Endothelial cell of umbilical vein (primary cell): ENCODE measurements at regions not wholly inside any gene's neighbourhood (a gene's known extent, or its start where the extent isn't known, plus 50 kb on each side); places are given as distances from the start of the nearest gene placed in this dataset.

ENCODE experiments used
- BruUV-seq: library from RNA; stranded (reverse); fragments of 400-500 nt; replicated peaks from 2 replicates; lab custom pipeline; 2021; lab: Mats Ljungman, UMichigan
- CTCF ChIA-PET: fragments of 300-600, 350-600 bp; sonication (Branson Sonifier 250); formaldehyde crosslinking; loops from one replicate; lab custom pipeline; 2021; ENCODE audit warnings: antibody characterized with exemption, inconsistent platforms; lab: Charles Lee
- POLR2A ChIA-PET: fragments of 300-600, 350-600 bp; sonication (Branson Sonifier 250); formaldehyde crosslinking; loops from one replicate; lab custom pipeline; 2021; ENCODE audit warnings: antibody characterized with exemption, inconsistent platforms; lab: Charles Lee
- DNase-seq: peaks from one replicate; pipeline ENCODE4 v3.0.0-alpha.2; 2011; ENCODE audit warnings: low read depth, low spot score
- FAIRE-seq: peaks from 2 replicates; lab custom pipeline; 2011; peaks lifted over from hg19 to GRCh38; lab: Jason Lieb, UNC
- H2AFZ ChIP-seq: 2 replicates; pipeline ENCODE4 v1.6.0; 2012; ENCODE audit warnings: low read depth, low read length, control low read depth, inconsistent platforms
- H3K27ac ChIP-seq: 2 replicates; pipeline ENCODE4 v1.5.1; 2011; ENCODE audit warnings: low read depth, mild to moderate bottlenecking, control low read depth, low read length, moderate library complexity; ENCODE audit not compliant: insufficient read depth
- H3K27me3 ChIP-seq, 2 experiments: 2 replicates each; pipeline versions ENCODE4 v1.6.0 to v1.6.1; 2011; ENCODE audit warnings: low read length in 2 of 2, mixed read lengths in 1 of 2; ENCODE audit not compliant: control insufficient read depth in 2 of 2, insufficient read depth in 2 of 2
- H3K36me3 ChIP-seq, 2 experiments: 2 replicates in 1 of 2; 3 replicates in 1 of 2; pipeline ENCODE4 v1.5.1; 2011; ENCODE audit warnings: low read length in 2 of 2, mild to moderate bottlenecking in 1 of 2, moderate library complexity in 1 of 2; ENCODE audit not compliant: control insufficient read depth in 2 of 2, insufficient read depth in 2 of 2; ENCODE audit errors: extremely low read depth in 1 of 2
- H3K4me1 ChIP-seq: 3 replicates; pipeline ENCODE4 v1.5.1; 2011; ENCODE audit warnings: mild to moderate bottlenecking, low read length; ENCODE audit not compliant: control insufficient read depth, insufficient read depth; ENCODE audit errors: extremely low read depth
- H3K4me2 ChIP-seq: 2 replicates; pipeline ENCODE4 v1.6.1; 2011; ENCODE audit warnings: low read length, control low read depth, mixed read lengths; ENCODE audit not compliant: insufficient read depth
- H3K4me3 ChIP-seq, 3 experiments: fragments of 200-600 bp in 1 of 3; sonication (generic), shearing (Covaris generic) in 1 of 3; replicated peaks in 1 of 3; 2 replicates each; pipeline ENCODE4 v1.5.1; 2011 to 2016; ENCODE audit warnings: control low read depth in 3 of 3, low read length in 3 of 3, mild to moderate bottlenecking in 2 of 3, inconsistent platforms in 1 of 3, low read depth in 1 of 3, moderate library complexity in 1 of 3; ENCODE audit not compliant: insufficient read depth in 1 of 3
- H3K79me2 ChIP-seq: 2 replicates; pipeline ENCODE4 v1.6.0; 2012; ENCODE audit warnings: low read length, inconsistent platforms; ENCODE audit not compliant: control insufficient read depth, insufficient read depth
- H3K9ac ChIP-seq: replicated peaks from 2 replicates; pipeline ENCODE3; 2011; ENCODE audit warnings: low read length, control low read depth; ENCODE audit not compliant: insufficient read depth; ENCODE audit errors: extremely low read depth
- H3K9me1 ChIP-seq: replicated peaks from 3 replicates; pipeline ENCODE4 v1.6.0; 2011; ENCODE audit warnings: mild to moderate bottlenecking, low read length; ENCODE audit not compliant: control insufficient read depth, insufficient read depth; ENCODE audit errors: extremely low read depth
- H3K9me3 ChIP-seq: replicated peaks from 2 replicates; pipeline ENCODE4 v1.5.1; 2012; ENCODE audit warnings: low read length, inconsistent platforms; ENCODE audit not compliant: control insufficient read depth, insufficient read depth
- H4K20me1 ChIP-seq: replicated peaks from 2 replicates; pipeline ENCODE3; 2011; ENCODE audit warnings: mild to moderate bottlenecking, low read length; ENCODE audit not compliant: control insufficient read depth, insufficient read depth; ENCODE audit errors: extremely low read depth
- FOS ChIP-seq: IDR thresholded peaks from 2 replicates; pipeline ENCODE4 v1.6.1; 2011; ENCODE audit warnings: mild to moderate bottlenecking, low read length, moderate library complexity, borderline replicate concordance; ENCODE audit not compliant: insufficient read depth
- GATA2 ChIP-seq: IDR thresholded peaks from 2 replicates; pipeline ENCODE4 v1.7.0; 2011; ENCODE audit warnings: low read depth, mild to moderate bottlenecking, moderate library complexity, mixed read lengths, low read length; ENCODE audit not compliant: insufficient read length, insufficient read depth
- MYC ChIP-seq: IDR thresholded peaks from one replicate; pipeline ENCODE4 v1.6.1; 2011; ENCODE audit warnings: mild to moderate bottlenecking, low read depth, low read length
- POLR2A ChIP-seq: IDR thresholded peaks from 2 replicates; pipeline ENCODE4 v1.6.1; 2012; ENCODE audit warnings: low read depth, mild to moderate bottlenecking, control low read depth, low read length
- dilution Hi-C: fragments of 300-500 bp; cut with MboI; formaldehyde crosslinking; loops from one replicate; pipeline ENCODE4 v1.15.0; 2019; ENCODE audit warnings: low sequenced_read_pairs; ENCODE audit not compliant: extremely low pct_ligation_motif_present
- intact Hi-C: fragments of 100-400 bp; cut with micrococcal nuclease; formaldehyde crosslinking; loops from one replicate; pipeline ENCODE4 v1.10.0; 2022
- TF ChIP-seq, protein P1 (sequence below): IDR thresholded peaks from 2 replicates; pipeline ENCODE4 v1.6.1; 2011; ENCODE audit not compliant: insufficient read depth, insufficient read length
- TF ChIP-seq, protein P2 (sequence below), 2 donors: IDR thresholded peaks; 1 replicate in 1 of 2; 2 replicates in 1 of 2; pipeline ENCODE4 v1.5.1; 2011; ENCODE audit warnings: low read length in 2 of 2, mild to moderate bottlenecking in 2 of 2, moderate library complexity in 2 of 2, control low read depth in 1 of 2, inconsistent platforms in 1 of 2, low read depth in 1 of 2; ENCODE audit not compliant: insufficient read depth in 1 of 2; ENCODE audit errors: extremely low read depth in 1 of 2

- H4K20me1 ChIP-seq: no peaks in the 10 kb centered on the region
- TF ChIP-seq GATA2 (no peak), MYC (no peak), POLR2A (no peak), FOS (no peak)
- TF ChIP-seq, protein P1, sequence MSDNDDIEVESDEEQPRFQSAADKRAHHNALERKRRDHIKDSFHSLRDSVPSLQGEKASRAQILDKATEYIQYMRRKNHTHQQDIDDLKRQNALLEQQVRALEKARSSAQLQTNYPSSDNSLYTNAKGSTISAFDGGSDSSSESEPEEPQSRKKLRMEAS: no peak
- TF ChIP-seq, protein P2, sequence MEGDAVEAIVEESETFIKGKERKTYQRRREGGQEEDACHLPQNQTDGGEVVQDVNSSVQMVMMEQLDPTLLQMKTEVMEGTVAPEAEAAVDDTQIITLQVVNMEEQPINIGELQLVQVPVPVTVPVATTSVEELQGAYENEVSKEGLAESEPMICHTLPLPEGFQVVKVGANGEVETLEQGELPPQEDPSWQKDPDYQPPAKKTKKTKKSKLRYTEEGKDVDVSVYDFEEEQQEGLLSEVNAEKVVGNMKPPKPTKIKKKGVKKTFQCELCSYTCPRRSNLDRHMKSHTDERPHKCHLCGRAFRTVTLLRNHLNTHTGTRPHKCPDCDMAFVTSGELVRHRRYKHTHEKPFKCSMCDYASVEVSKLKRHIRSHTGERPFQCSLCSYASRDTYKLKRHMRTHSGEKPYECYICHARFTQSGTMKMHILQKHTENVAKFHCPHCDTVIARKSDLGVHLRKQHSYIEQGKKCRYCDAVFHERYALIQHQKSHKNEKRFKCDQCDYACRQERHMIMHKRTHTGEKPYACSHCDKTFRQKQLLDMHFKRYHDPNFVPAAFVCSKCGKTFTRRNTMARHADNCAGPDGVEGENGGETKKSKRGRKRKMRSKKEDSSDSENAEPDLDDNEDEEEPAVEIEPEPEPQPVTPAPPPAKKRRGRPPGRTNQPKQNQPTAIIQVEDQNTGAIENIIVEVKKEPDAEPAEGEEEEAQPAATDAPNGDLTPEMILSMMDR (IDR thresholded peaks at IDR 0.05; ENCODE audit: extremely low read depth in 1 of 2, insufficient read depth in 1 of 2, low read depth in 1 of 2, low read length in 2 of 2): no peak
- peaks cover 0 to 3% of the 10 kb centered on the region in 2 experiments for H3K27me3 ChIP-seq
- BruUV-seq: no TSS peak
- H3K4me1 ChIP-seq: no peaks in the 10 kb centered on the region
- dilution Hi-C loops (no loop called here), intact Hi-C loops (no loop called here)
- H3K4me2 ChIP-seq: no peak overlapping the region
- no peak overlapping the region for H3K9ac ChIP-seq
- H2AFZ ChIP-seq: no peak overlapping the region
- no peak overlapping the region for H3K27ac ChIP-seq
- no peaks in the 10 kb centered on the region for H3K9me1 ChIP-seq
- FAIRE-seq (no peak), DNase-seq (no peak)
- H3K4me3 ChIP-seq: no peak overlapping the region
- no peaks in the 10 kb centered on the region for H3K36me3 ChIP-seq
- no peaks in the 10 kb centered on the region for H3K9me3 ChIP-seq
- POLR2A ChIA-PET: no interaction called here
- no peaks in the 10 kb centered on the region for H3K79me2 ChIP-seq
- CTCF ChIA-PET: no interaction called here
These were observed 322.7 kb downstream of the RPS24 start for GRCh38 chr10:78356291-78356900.
